HepG2 (cell line): ENCODE measurements at regions not wholly inside any gene's neighbourhood (a gene's known extent, or its start where the extent isn't known, plus 50 kb on each side); places are given as distances from the start of the nearest gene placed in this dataset.

Experiments
- ATAC-seq: fragments of 200-7000 bp; cut with Tn5 transposase; 3 replicates; pipeline ENCODE4 v1.9.1; 2020; ENCODE audit warnings: mild to moderate bottlenecking, moderate library complexity
- BruUV-seq: library from RNA; stranded (reverse); fragments of 400-500 nt; replicated peaks from 2 replicates; lab custom pipeline; 2021; lab: Mats Ljungman, UMichigan
- CTCF ChIA-PET: fragments of 300-600 bp; formaldehyde crosslinking; extraction: SDS; loops from one replicate; lab custom pipeline; 2021; ENCODE audit warnings: low total read pairs, inconsistent platforms, low intra/inter-chr PET ratio; lab: Yijun Ruan, JAX
- POLR2A ChIA-PET: fragments of 350-600 bp; sonication (Branson Sonifier 250); formaldehyde crosslinking; loops from one replicate; lab custom pipeline; 2020; ENCODE audit warnings: antibody characterized with exemption, inconsistent platforms; lab: Yijun Ruan, JAX
- DNase-seq: peaks from one replicate; pipeline ENCODE4 v3.0.0-alpha.2; 2015; ENCODE audit warnings: low spot score
- FAIRE-seq: peaks from 3 replicates; lab custom pipeline; 2011; peaks lifted over from hg19 to GRCh38; lab: Jason Lieb, UNC
- H2AFZ ChIP-seq: one replicate; pipeline ENCODE4 v1.6.1; 2011; ENCODE audit warnings: low read length, inconsistent platforms
- H3K27ac ChIP-seq: fragments of 300-600 bp; 3 replicates; pipeline ENCODE4 v1.8.0; 2011; ENCODE audit warnings: mixed run types, mild to moderate bottlenecking, mixed read lengths, low read length, inconsistent platforms; ENCODE audit not compliant: insufficient read depth; ENCODE audit errors: extremely low read length
- H3K27me3 ChIP-seq, 2 experiments: fragments of 200-600 bp in 1 of 2; 2 replicates in 1 of 2; 3 replicates in 1 of 2; pipeline versions ENCODE4 v1.6.0 to v1.8.0; 2011; ENCODE audit warnings: low read length in 2 of 2, mild to moderate bottlenecking in 2 of 2, moderate library complexity in 2 of 2, inconsistent platforms in 1 of 2; ENCODE audit not compliant: insufficient read depth in 2 of 2, control insufficient read depth in 1 of 2
- H3K36me3 ChIP-seq, 2 experiments: fragments of 200-600 bp in 1 of 2; replicated peaks in 1 of 2; 2 replicates in 1 of 2; 3 replicates in 1 of 2; pipeline versions ENCODE4 v1.5.1 to v1.8.0; 2011; ENCODE audit warnings: low read length in 2 of 2, inconsistent platforms in 1 of 2; ENCODE audit not compliant: insufficient read depth in 2 of 2, control insufficient read depth in 1 of 2
- H3K4me1 ChIP-seq: 2 replicates; pipeline ENCODE4 v1.5.1; 2012; ENCODE audit warnings: low read length, inconsistent platforms; ENCODE audit not compliant: insufficient read depth
- H3K4me2 ChIP-seq: 2 replicates; pipeline ENCODE4 v1.6.0; 2011; ENCODE audit warnings: low read depth, low read length, inconsistent platforms
- H3K4me3 ChIP-seq, 3 experiments: fragments of 200-600 bp in 1 of 3; sonication (generic), shearing (Covaris generic) in 1 of 3; replicated peaks in 1 of 3; 2 replicates each; pipeline ENCODE4 v1.5.1; 2011 to 2016; ENCODE audit warnings: low read length in 3 of 3, inconsistent platforms in 2 of 3, low read depth in 2 of 3, mild to moderate bottlenecking in 2 of 3, control low read depth in 1 of 3, mixed read lengths in 1 of 3; ENCODE audit not compliant: insufficient read depth in 1 of 3
- H3K79me2 ChIP-seq: one replicate; pipeline ENCODE4 v1.6.1; 2011; ENCODE audit warnings: low read length, inconsistent platforms; ENCODE audit not compliant: insufficient read depth
- H3K9ac ChIP-seq: 2 replicates; pipeline ENCODE4 v1.6.0; 2011; ENCODE audit warnings: mild to moderate bottlenecking, low read depth, low read length, inconsistent platforms; ENCODE audit not compliant: insufficient read depth
- H3K9me3 ChIP-seq: 2 replicates; pipeline ENCODE4 v1.5.1; 2012; ENCODE audit warnings: mild to moderate bottlenecking, low read length
- H4K20me1 ChIP-seq: 2 replicates; pipeline ENCODE4 v1.6.0; 2011; ENCODE audit warnings: inconsistent platforms, mild to moderate bottlenecking, low read length, moderate library complexity; ENCODE audit not compliant: insufficient read depth
- ARNTL ChIP-seq: sonication (generic); formaldehyde crosslinking; IDR thresholded peaks from 2 replicates; pipeline ENCODE4 v1.4.0; 2020; ENCODE audit warnings: mild to moderate bottlenecking, missing genetic modification reagents
- CHCHD3 ChIP-seq: sonication (generic); formaldehyde crosslinking; IDR thresholded peaks from 2 replicates; pipeline ENCODE4 v1.8.0; 2022; ENCODE audit warnings: mild to moderate bottlenecking, missing genetic modification reagents, moderate library complexity
- DDIT3 ChIP-seq: sonication (generic); formaldehyde crosslinking; IDR thresholded peaks from 2 replicates; pipeline ENCODE4 v1.4.0; 2020; ENCODE audit warnings: mild to moderate bottlenecking, missing genetic modification reagents
- DPF2 ChIP-seq: sonication (generic); formaldehyde crosslinking; IDR thresholded peaks from 2 replicates; pipeline ENCODE4 v1.4.0; 2020; ENCODE audit warnings: mild to moderate bottlenecking, low read depth, missing genetic modification reagents, borderline replicate concordance
- KLF13 ChIP-seq: sonication (generic); formaldehyde crosslinking; IDR thresholded peaks from 2 replicates; pipeline ENCODE4 v1.4.0; 2020; ENCODE audit warnings: mild to moderate bottlenecking, missing genetic modification reagents
- MAFF ChIP-seq: IDR thresholded peaks from 2 replicates; pipeline ENCODE4 v1.6.1; 2011; ENCODE audit warnings: low read depth, low read length, improper control_type of control experiment
- MAFK ChIP-seq, 2 experiments: IDR thresholded peaks in 1 of 2; conservative IDR thresholded peaks in 1 of 2; 2 replicates each; pipeline ENCODE4 v1.6.1; 2011; ENCODE audit warnings: improper control_type of control experiment in 2 of 2, low read length in 2 of 2
- RAD21 ChIP-seq: fragments of 450-650 bp; formaldehyde crosslinking; IDR thresholded peaks from 2 replicates; pipeline ENCODE4 v1.5.0; 2020; ENCODE audit warnings: mild to moderate bottlenecking
- SALL2 ChIP-seq: sonication (generic); formaldehyde crosslinking; IDR thresholded peaks from 2 replicates; pipeline ENCODE4 v1.8.1; 2023; ENCODE audit warnings: mild to moderate bottlenecking, missing genetic modification reagents, inconsistent platforms
- SRF ChIP-seq: IDR thresholded peaks from 2 replicates; pipeline ENCODE4 v1.6.1; 2011; ENCODE audit warnings: mild to moderate bottlenecking, low read depth, low read length, moderate library complexity
- ZNF136 ChIP-seq: sonication (generic); formaldehyde crosslinking; IDR thresholded peaks from 2 replicates; pipeline ENCODE4 v1.8.1; 2022; ENCODE audit warnings: low read depth, mild to moderate bottlenecking, moderate library complexity, missing genetic modification reagents
- ZNF235 ChIP-seq: sonication (generic); formaldehyde crosslinking; IDR thresholded peaks from 2 replicates; pipeline ENCODE4 v1.8.1; 2023; ENCODE audit warnings: mild to moderate bottlenecking, missing genetic modification reagents, borderline replicate concordance
- ZNF253 ChIP-seq: sonication (generic); formaldehyde crosslinking; IDR thresholded peaks from 2 replicates; pipeline ENCODE4 v1.8.0; 2022; ENCODE audit warnings: mild to moderate bottlenecking, missing genetic modification reagents, borderline replicate concordance
- ZNF335 ChIP-seq: sonication (generic); formaldehyde crosslinking; IDR thresholded peaks from 2 replicates; pipeline ENCODE4 v1.4.0; 2020; ENCODE audit warnings: missing genetic modification reagents
- ZNF383 ChIP-seq: sonication (generic); formaldehyde crosslinking; IDR thresholded peaks from 2 replicates; pipeline ENCODE4 v1.4.0; 2020; ENCODE audit warnings: missing genetic modification reagents, mild to moderate bottlenecking, borderline replicate concordance
- ZNF441 ChIP-seq: sonication (generic); formaldehyde crosslinking; IDR thresholded peaks from 2 replicates; pipeline ENCODE4 v1.7.0; 2021; ENCODE audit warnings: missing genetic modification reagents, borderline replicate concordance
- ZNF652 ChIP-seq: IDR thresholded peaks from 2 replicates; pipeline ENCODE4 v1.6.1; 2016; ENCODE audit warnings: low read depth, borderline replicate concordance
- ZNF746 ChIP-seq: sonication (generic); formaldehyde crosslinking; IDR thresholded peaks from 2 replicates; pipeline ENCODE4 v1.8.0; 2022; ENCODE audit warnings: mild to moderate bottlenecking, missing genetic modification reagents
- ZNF766 ChIP-seq: sonication (generic); formaldehyde crosslinking; IDR thresholded peaks from 2 replicates; pipeline ENCODE4 v1.5.0; 2020; ENCODE audit warnings: missing genetic modification reagents, borderline replicate concordance
- WGBS: methylation state at CpG from one replicate; pipeline ENCODE4 v1.1.6; 2017; ENCODE audit warnings: low lambda C conversion rate; 5-methylcytosine and 5-hydroxymethylcytosine counted together
- in situ Hi-C: cut with HindIII; loops from 2 replicates; pipeline ENCODE4 v1.10.0; 2017; ENCODE audit warnings: low pct_unique_long_range_greater_than_20kb; ENCODE audit not compliant: extremely low pct_ligation_motif_present
- intact Hi-C: fragments of 100-400 bp; cut with micrococcal nuclease; formaldehyde crosslinking; loops from one replicate; pipeline ENCODE4 v1.10.0; 2022; ENCODE audit not compliant: unreplicated experiment

GRCh38 chr1:239735111-239735510 lies 348.7 kb downstream of the CHRM3 start:
- no peak for DNase-seq
- no peak for TF ChIP-seq ZNF746 (CRISPR knock-in tag)
- TF ChIP-seq ZNF652 (CRISPR knock-in tag) = no peak
- TF ChIP-seq ZNF253 = no peak
- TF ChIP-seq ZNF235 (CRISPR knock-in tag) = no peak
- no peak for TF ChIP-seq DPF2
- no peak for TF ChIP-seq SRF
- TF ChIP-seq RAD21 (CRISPR knock-in tag) = no peak
- TF ChIP-seq CHCHD3 = no peak
- TF ChIP-seq ZNF441 = no peak
- no peak for TF ChIP-seq ZNF383 (CRISPR knock-in tag)
- TF ChIP-seq ARNTL (CRISPR knock-in tag) = no peak
- 3% methylated on average over 2 of the region's 2 CpGs for WGBS

GRCh38 chr1:239736479-239736878 lies 350.1 kb downstream of the CHRM3 start:
- no peak overlapping the region for H2AFZ ChIP-seq
- no TSS peak for BruUV-seq
- ChIA-PET POLR2A (no interaction called here), CTCF (no interaction called here)
- no peak overlapping the region for H3K9ac ChIP-seq
- H3K9me3 ChIP-seq = peaks cover 17% of the 10 kb centered on the region
- intact Hi-C loops = no loop called here
- no peak for ATAC-seq
- in situ Hi-C loops = no loop called here
- no peak for DNase-seq
- TF ChIP-seq MAFF = peak; percentile 93
- no peak for TF ChIP-seq ZNF766 (CRISPR knock-in tag)
- TF ChIP-seq SALL2 (CRISPR knock-in tag) = no peak
- TF ChIP-seq ZNF335 (CRISPR knock-in tag) = no peak
- TF ChIP-seq KLF13 (CRISPR knock-in tag) = no peak
- no peak for TF ChIP-seq ZNF136 (CRISPR knock-in tag)
- TF ChIP-seq MAFK (conservative IDR thresholded peaks at IDR 0.05 in 1 of 2, IDR thresholded peaks at IDR 0.05 in 1 of 2; ENCODE audit: low read length in 2 of 2) = peak; percentile 88 to 96
- no peak for TF ChIP-seq DDIT3 (CRISPR knock-in tag)
- no peaks in the 10 kb centered on the region for H3K36me3 ChIP-seq
- no peak overlapping the region for H3K4me3 ChIP-seq
- no peaks in the 10 kb centered on the region for H3K4me1 ChIP-seq
- no peak for FAIRE-seq
- no peaks in the 10 kb centered on the region for H3K79me2 ChIP-seq
- H3K4me2 ChIP-seq = no peak overlapping the region
- no peaks in the 10 kb centered on the region for H4K20me1 ChIP-seq
- H3K27me3 ChIP-seq = no peaks in the 10 kb centered on the region; a peak in 1 of 5 replicates
- no peak overlapping the region for H3K27ac ChIP-seq
- 4% methylated on average over 2 of the region's 2 CpGs for WGBS

More at GRCh38 chr1:239735111-239735510, 348.7 kb downstream of the CHRM3 start:
- Histone ChIP-seq H3K4me2 (no peak overlapping the region), H3K79me2 (no peaks in the 10 kb centered on the region), H3K4me1 (no peaks in the 10 kb centered on the region), H3K9me3 (peaks cover 13% of the 10 kb centered on the region), H3K27ac (no peak overlapping the region), H3K4me3 (no peak overlapping the region), H2AFZ (no peak overlapping the region), H4K20me1 (no peaks in the 10 kb centered on the region), H3K27me3 (no peaks in the 10 kb centered on the region; a peak in 1 of 5 replicates), H3K36me3 (no peaks in the 10 kb centered on the region), H3K9ac (no peak overlapping the region)
- intact Hi-C loops (no loop called here), in situ Hi-C loops (no loop called here)
- ChIA-PET CTCF (no interaction called here), POLR2A (no interaction called here)
- BruUV-seq = no TSS peak
- ATAC-seq (no peak), FAIRE-seq (no peak)
